ENCODE measurements at regions not wholly inside any gene's neighbourhood (a gene's known extent, or its start where the extent isn't known, plus 50 kb on each side); places are given as distances from the start of the nearest gene placed in this dataset.

GRCh38 chr12:58976146-58976545 lies 55.8 kb upstream of the LRIG3 start:
- no peaks in the 10 kb centered on the region for H3K36me3 ChIP-seq (ENCODE audit: control insufficient read depth in 1 of 2, insufficient read depth in 2 of 2, low read length in 1 of 2)
- intact Hi-C loops (cut with DNase I), result no loop called here
- no peak for ATAC-seq (ENCODE audit: low FRiP score)
- no peak overlapping the region for H3K4me3 ChIP-seq (ENCODE audit: low read length in 2 of 2)
- 98 to 100% methylated on average over 2 of the region's 2 CpGs for WGBS, 2 donors
- DNase-seq, result no peak
- no peak overlapping the region for H3K27ac ChIP-seq (ENCODE audit: low read depth in 1 of 2, low read length in 2 of 2)
- no peaks in the 10 kb centered on the region for H3K4me1 ChIP-seq (ENCODE audit: control insufficient read depth in 1 of 2, insufficient read depth in 2 of 2, low read length in 2 of 2)
- H3K27me3 ChIP-seq (ENCODE audit: control insufficient read depth in 1 of 2, insufficient read depth in 2 of 2, low read length in 1 of 2), result no peaks in the 10 kb centered on the region
- H3K9me3 ChIP-seq (ENCODE audit: control insufficient read depth, low read length), result no peaks in the 10 kb centered on the region

Data from aorta (tissue), 5 donors.